Fibroblast of upper back skin (primary cell): ENCODE measurements at regions not wholly inside any gene's neighbourhood (a gene's known extent, or its start where the extent isn't known, plus 50 kb on each side); places are given as distances from the start of the nearest gene placed in this dataset.

ENCODE experiments used
- DNase-seq: peaks from one replicate; pipeline ENCODE4 v3.0.0-alpha.2; 2013

DNA sequence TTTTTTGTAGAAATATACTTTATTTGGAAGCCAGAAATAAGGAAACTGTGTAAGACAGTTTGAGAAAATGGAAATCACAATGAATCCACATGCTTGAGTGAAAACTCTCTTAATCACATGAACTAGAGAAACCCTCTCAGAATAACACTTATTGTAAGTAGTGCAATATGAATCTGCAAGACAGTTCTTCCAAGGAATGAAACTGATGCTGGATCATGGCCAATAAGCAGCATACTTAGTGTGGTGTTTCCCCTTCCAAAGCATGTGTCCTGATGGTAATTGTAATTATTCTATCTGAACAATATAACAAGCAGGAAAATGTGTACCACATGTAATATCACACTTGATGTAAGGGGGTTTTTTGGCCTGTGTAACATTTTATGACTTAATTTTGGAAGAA, 1870.5 kb upstream of the TENM3 start:
- DNase-seq: peak; percentile 7

DNA sequence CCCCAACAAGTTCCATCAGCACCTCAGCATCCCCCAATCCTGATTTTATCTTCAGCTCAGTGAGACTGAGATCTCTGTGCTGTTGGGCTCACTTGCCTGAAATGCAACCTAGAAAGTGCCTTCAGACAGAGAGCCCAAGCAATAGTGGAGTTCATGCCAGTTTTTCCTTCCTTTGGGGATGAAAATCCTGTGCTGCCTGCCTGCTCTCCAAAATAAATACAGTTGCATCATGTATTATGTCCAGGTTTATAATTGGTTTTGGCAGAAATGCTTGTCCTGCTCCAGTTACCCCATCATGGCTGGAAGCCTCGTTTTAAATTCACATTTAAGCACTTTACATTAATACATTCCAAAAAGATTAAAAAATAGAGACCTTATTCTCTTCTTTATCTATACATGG, 1865.5 kb upstream of the TENM3 start:
- peak; percentile 40 for DNase-seq

DNA sequence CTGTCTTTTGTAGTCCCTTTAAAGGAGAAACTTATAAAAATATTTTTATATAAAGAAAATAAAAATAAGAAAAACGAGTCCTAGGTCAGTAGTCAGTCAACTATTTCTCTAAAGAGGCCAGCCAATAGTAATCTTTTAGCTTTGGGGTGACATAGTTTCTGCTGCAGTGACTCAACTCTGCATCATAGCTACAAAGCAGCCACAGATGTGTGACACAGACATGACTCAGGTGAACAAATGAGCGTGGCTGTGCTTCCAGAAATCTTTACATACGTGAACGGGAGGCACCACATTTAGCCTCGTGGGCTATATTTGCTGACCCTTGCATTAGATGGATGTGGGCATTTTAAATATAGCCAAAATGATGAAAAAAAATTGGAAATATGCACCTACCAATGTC, 1862.5 kb upstream of the TENM3 start:
- peak; percentile 60 for DNase-seq

DNA sequence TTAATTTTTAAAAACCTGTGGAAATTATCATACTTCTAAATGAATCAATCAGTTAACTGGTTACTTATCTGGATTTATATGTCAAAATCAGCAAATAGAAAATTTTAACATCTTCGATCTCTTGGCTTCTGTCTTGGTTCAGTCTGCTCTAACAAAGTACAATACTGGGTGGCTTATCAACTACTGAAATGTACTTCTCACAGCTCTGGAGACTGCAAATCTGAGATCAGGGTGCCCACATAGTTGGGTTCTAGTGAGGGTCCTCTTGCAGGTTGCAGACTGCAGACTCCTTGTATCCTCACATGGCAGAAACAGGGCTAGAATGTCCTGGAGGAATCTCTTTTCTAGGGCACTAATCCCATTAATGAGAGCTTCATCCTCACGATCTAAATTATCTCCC, 1851.6 kb upstream of the TENM3 start:
- no peak for DNase-seq

DNA sequence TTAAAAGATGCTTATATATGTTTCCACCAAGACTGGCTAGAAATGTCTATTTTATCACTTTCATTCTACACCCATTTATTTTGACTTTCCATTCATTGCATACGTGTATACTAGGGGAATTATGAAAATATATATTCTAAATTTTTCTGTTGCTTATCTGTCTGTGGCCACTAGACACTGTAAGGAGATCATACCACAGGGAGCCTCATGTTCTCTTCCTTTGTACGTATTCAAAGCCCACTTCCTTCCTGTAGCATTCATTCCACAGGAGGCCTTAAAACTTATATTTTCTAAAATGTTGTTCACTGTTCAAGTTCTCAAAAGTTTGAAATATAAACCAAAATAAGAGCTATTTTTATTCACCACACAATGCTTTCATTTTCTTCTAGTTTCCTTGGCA, 1848.9 kb upstream of the TENM3 start:
- DNase-seq: no peak

DNA sequence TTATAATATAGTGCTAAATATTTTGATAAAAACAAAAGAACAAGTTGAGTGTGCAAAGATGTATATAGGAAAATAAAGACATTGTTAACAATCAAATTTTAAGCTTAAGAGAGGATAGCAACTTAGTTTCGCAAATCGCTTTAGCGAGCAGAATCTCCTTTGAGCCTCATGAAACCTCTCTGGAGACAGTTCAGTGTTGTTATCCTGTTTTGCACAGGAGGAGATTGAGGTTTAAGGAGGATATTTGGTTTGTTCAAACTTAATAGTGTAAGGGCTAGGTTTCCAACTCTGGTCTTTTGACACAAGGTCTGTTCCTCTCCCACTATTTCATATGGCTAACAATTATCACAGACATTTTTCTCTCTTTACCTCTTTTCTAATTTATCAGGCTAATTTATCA, 1848.5 kb upstream of the TENM3 start:
- DNase-seq: no peak

DNA sequence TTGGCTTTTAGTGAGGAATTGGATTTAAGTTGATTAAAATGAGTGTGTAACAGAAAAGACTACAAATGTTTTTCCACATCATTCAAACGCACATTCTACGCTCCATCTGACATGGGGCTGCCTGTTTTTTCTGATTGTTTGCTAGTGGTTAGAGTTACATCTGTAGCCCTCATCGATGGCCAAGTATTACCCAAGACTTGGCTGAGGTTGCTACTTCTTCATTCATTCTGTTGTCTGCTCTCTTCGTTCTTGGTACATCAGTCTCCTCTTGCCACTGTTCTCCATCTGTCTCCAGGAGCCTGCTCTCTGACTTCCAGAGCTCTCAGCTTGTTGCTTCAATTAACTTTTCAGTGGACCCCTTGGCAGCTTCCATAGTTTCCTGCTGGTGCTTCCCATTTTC, 1844.6 kb upstream of the TENM3 start:
- DNase-seq: peak; percentile 7

DNA sequence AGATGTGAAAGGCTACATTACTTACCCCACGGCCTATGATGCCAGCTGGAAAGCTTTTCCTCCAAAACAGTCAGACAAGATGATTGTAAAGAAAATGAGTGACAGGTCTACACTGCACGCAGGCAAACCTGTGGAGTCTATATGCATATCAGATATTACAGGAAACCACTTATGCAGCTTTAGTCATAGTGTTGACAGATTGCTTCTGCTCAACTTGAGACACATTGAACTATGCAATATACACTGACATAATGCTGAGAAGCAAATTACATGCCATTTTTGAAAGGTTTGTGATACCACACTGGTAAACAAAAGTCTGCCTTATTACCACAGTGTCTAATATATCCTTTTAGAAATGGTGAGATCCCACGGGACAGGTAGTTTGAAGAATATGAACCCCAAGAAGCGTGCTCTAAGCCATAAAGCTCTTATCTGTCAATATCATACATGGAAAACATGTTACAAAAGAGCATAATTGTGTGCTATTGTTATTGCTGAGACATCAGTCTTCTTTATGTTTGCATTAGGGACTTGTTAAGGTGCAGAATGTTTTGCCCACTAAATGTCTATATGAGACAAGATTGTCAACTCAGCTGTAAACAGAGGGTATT, 1835.8 kb upstream of the TENM3 start:
- no peak for DNase-seq

DNA sequence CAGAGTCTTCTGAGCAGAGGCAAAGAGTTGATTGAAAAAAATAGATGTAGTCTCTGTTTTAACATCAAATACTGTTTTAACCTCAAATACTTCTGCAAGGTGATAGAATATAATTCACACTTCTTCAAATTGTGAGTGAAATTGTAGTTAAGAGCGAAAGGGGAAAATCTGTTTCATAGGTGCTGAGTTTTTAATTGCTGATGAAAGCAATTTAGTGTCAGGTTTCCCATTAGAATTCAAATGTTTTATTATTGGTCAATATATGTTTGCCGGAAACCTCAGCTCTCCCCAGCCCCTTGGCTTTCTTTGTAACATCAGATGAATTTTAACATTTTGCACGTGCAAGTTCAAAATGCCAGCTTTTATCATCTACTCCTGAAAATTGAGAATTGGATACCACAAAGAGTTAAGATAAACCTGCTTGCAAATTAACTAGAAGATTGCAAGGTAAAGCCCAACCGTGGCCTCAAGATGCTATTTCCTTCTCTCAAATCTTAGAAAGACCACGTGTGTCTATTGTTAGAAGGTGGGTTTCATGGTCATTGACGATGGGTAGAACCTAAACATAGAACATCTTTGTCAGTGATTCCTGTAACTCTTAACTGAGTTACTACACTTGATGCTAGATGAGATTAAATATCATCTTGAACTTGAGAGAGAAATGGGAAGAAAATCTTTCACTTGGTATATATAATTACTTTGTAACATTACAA, 1824.2 kb upstream of the TENM3 start:
- no peak for DNase-seq

DNA sequence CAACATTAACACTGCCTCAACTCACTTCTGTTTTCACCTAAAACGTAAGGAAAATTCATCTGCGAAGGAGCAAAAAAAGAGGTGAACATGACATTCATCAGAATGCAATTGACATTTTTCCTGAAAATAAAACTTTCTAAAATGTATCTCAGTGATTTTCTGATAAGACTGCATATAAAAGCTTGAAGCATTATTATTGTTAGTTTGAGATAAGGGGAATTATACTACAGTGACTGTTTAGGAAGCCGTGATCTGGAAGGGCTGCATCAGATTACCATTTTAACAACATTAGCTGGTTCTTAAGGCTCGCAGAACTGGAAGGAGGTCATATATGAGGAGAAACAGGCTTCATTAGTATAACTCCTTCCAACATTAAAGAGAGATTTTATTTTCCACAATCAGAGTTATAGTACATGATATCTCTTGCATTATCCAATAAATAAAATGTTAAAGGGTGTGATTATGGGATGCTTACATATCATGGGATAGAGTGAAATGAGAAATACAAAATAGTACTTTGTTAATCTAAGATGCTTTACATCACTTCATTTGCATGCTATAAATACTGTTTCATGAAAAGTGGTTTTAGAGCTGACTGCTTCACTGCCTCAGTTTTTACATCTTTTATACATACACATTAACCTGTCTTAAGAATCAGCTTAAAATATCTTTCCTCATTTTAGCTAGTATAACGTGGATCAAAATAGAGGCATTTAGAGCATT, 1820.1 kb upstream of the TENM3 start:
- DNase-seq: no peak

DNA sequence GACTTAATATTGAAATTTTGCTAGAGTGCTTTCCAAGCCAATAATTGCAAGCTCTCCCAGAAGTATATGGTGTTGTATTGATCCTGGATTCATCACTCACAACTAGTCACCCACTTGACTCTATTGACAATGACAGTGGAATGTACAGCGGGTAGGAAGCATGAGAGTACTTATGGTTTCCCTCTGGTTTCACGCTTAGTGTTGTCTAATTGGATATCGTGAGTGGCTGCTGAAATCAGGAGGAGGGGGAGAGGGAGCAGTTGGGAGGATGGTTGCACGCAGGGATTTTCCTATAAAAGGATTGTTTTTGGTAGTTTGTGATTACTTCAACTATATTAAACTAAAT, 1819.5 kb upstream of the TENM3 start:
- no peak for DNase-seq

DNA sequence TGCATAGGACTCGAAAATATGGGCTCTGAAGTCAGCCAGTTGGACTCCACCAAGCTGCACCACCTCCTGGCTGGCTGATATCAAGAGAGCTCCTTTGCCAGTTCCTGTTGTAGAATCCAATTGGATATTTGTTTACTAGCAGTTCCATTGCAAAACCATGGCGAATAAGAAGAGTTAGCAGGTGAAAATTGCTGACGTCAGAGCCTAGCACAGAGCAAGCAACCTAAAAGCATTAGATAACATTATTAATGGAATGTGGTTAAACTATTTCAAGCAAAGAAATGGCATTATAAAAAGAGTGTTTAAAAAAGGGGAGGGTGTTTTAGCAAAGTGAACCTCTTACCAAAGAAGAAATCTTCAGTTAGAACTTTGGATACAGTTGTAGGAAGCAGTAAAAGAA, 1816.3 kb upstream of the TENM3 start:
- no peak for DNase-seq

DNA sequence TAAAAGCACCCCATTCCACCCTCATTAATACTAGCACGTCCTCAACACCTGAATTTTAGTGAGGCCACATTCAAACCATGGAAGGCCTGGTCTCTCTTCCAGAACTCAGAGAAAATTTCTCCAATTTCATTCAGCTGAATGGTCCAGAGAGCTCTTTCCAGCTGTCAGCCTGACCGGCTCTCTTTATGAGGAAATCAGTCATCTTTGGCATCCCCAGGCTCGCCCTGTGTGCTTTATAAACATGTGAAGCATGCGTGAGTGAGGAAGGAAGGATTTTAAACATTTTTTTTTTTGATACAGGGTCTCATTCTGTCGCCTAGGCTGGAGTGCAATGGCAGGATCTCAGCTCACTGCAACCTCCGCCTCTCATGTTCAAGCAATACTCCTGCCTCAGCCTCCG, 1812.9 kb upstream of the TENM3 start:
- DNase-seq: no peak

DNA sequence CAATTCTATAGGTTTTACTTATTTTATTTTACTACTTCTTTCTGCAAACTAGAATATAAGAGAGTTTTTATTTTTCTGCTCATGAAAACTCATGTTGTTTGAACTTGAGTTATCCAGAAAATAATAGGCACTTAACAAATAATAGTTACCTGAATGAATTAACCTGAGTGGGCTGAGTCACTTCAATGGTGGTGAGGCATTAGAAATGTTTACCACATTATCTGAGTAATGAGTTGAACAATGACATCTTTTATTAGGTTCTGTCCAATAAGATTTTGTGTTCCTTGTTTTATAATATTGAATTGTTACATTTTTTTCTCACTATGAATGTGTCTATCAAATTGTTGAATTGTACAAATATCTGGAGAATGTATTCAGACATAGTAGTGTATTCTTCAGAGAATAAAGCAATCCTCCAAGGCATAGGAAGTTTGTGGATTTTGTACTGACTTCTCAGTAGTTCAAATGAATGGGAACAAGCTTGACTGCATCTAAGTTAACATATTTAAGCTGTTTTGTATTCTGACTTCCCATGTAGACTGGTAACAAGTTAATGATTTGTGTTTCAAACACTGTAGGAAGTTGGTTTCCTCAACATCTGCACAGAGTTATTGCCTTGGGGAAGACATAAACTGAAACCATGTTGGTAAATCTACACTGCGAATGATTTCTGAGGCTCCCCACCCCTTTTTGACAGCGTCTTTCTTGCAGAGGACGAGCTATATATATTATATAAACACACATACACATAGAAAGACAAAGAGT, 1808.9 kb upstream of the TENM3 start:
- no peak for DNase-seq

DNA sequence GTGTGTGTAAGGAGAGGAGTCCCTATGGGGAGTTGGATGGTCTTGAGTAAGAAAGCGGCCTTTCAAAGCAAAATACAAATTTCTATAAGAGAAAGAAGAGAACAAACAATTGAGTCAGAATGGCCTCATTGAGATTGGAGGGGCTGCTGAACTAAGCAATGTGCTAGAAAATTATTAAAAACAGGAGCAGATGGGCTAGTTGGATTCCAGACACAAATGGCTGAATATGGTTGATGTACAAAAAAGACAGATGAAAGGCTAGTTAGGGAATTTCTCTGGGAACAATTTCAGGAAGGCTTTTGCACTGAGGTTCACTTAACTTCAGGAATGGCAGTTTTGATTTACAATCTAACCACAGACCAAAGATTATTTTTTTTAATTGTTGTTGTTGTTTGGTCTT, 1806.8 kb upstream of the TENM3 start:
- peak; percentile 8 for DNase-seq

DNA sequence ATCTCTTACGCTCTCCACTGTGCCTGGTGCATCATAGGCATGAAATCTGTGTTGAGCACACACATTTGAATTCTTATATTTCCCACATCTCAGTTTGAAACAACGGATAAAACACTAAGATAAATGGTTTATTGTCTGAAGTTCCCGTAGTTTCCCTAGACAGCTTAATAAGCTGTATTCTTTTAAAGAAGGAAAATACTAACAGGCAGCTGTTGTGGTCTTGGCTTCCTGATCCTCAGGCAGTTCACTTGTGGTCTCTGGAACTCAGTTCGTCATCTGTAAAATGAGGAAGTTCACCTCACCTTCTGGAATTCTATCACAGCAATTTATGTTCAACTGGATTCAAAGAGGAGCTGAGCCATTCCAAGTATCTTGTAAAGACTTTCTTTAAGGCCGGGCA, 1805.6 kb upstream of the TENM3 start:
- DNase-seq: peak; percentile 47

DNA sequence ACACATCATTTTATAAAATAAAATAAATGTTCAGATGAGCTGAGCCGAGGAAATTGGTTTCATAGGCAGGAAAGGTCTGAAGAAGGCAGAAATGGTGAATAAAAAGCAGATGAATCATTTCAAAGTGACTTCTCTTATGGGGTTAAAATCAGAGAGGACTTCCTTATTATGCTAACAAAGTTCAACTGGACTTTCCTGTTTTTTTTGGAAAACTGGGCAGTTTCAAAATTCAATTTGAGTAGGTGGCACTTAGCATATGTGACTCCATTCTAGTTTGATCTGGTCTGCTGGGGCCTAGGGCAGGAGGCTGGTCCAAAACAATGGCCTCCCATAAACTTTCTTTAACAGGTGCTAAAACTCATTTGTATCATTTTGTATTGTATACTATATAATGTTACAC, 1794.9 kb upstream of the TENM3 start:
- DNase-seq: no peak

DNA sequence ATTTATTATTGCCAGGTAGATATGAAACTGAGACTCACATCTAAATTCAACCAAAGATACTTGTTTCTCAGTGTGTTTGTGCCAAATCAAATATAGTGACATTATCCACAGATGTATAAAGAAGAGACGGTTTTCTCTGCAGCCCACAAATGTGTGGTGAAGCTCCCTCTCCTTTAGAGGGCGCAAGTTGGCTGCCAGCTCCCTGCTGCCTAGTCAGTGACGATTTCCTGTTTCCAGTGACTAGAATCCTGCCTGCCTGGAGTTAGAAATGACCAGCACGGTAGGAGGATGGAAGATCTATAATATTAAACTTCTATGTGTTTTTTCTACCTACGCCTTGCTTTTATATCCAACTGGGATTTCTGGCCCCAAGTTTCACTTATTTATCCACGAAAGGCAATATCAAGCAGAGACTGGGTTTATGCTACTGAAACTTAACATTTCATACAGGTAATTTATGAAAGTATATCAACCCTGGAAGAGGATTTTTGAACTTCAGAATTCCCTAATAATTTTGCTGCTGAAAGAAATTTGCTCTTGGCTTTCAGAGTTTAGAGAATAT, 1793.7 kb upstream of the TENM3 start:
- DNase-seq: peak; percentile 53

DNA sequence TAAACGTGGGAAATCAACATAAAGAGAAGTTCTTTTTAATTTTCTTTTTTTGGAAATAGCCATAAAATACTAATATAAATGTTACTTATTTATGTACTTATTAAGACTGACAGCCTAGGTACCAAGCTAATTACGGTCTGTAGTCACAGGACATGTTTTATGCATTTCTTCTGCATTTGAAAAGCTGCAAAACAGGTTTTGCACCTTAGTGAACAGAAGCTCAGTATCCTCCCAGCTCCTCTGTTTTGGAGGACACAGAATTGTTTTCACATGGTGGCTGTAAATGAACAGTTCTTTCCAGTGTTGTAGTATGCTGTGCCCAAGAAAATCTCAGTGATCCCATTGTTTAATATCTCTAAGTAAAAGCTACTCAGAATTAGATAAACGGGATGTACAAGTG, 1788.0 kb upstream of the TENM3 start:
- no peak for DNase-seq

DNA sequence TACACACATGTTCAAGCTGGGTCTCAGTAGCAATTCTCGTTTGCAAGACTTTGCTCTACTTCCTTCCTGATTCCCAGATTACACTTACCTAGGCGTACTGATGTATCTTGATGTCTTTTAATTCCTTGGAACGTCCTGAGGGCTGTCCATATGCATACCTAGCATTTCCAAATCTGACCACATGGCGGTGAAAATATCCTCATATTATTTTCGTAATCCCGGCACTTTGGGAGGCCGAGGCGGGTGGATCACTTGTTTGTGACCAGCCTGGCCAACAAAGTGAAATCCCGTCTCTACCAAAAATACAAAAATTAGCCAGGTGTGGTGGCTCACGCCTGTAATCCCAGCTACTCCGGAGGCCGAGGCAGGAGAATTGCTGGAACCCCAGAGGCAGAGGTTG, 1786.3 kb upstream of the TENM3 start:
- DNase-seq: no peak

DNA sequence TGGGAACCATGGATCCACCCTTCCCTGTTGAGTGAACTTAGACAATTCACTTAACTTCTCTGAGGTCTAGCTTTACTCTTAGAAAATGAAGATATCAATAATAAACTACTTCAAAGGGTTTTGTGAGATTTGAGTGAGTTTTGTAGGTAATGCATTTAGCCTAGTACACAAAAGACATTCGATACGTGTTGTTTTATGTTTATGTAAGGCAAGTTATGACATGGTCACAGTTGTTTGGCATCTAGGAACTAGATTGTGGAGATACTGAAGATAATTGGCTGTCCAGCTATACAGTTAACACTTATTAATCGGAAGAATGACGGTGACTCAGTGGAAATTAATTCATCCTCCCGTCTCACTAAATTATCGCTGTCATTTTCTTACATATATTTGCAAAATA, 1781.1 kb upstream of the TENM3 start:
- DNase-seq: no peak

DNA sequence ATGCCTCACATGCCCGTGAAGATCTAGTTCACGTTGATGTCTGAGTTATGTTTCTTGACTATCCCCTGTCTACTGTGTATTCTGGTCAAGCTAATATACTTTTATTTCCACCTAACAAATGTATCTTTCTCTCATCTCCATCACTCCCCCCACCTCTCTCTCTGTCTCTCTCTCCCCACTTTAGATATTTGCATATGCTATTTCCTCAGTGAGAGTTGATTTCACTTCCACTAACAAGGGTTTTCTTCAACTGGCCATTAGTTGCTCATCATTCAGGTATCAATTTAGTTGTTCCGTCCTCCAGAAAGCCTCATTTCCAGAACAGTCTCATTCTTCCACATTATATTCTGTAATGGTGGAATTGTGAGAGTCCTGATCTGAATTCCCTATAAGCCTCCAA, 1777.8 kb upstream of the TENM3 start:
- no peak for DNase-seq

DNA sequence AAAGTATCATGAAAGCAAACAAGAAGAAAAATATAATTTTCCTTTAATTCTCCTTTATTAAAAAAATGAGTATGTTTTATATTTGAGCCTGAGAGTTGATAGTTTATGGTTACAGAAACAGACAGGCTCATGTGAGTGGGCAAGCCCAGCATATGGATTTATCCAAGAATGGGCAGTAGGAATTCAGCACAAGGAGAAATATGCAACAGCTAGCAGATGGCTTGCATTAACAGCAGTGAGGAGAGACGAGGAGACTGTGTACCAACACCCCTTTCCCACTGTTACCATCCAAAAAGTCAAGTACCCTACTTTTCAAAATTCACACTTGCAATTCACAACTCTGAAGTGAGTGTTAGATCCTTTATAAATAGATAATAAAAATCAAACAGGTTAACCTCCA, 1760.2 kb upstream of the TENM3 start:
- DNase-seq: no peak

DNA sequence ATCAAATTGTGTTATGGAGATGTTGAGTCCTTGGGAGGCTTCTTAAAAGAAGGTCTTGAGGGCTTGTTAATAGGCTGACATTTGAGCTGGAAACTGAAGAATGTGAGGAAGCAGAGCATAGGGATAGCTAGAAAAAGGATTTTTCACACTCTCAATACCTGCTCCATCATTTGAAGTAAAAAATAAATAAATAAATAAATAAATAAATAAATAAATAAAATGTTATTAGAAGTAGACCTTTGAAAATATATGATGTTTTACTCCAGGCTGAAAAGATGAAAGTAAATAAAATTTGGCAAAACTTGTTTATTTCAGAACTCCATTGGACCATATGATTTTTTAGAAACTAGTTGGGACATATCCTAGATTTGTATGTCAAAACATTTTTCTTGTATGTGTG, 1757.8 kb upstream of the TENM3 start:
- DNase-seq: no peak
